GM23338 (cell line): ENCODE measurements at regions not wholly inside any gene's neighbourhood (a gene's known extent, or its start where the extent isn't known, plus 50 kb on each side); places are given as distances from the start of the nearest gene placed in this dataset.
A peak's percentile ranks its signal among the peaks of the same experiment; 100 is the strongest.

Experiments used
- ATAC-seq: fragments of 200-7000 bp; cut with Tn5 transposase; 3 replicates; pipeline ENCODE4 v1.9.1; 2020
- DNase-seq: peaks from one replicate; pipeline ENCODE4 v3.0.0-alpha.2; 2015; ENCODE audit warnings: low spot score
- H2AFZ ChIP-seq: fragments of 200-600 bp; sonication (generic); 2 replicates; pipeline ENCODE4 v1.8.0; 2016; ENCODE audit warnings: antibody characterized with exemption, mild to moderate bottlenecking, moderate library complexity
- H3F3A ChIP-seq: fragments of 200-600 bp; sonication (generic); replicated peaks from 2 replicates; pipeline ENCODE4 v1.8.0; 2017; ENCODE audit warnings: antibody characterized with exemption, mixed run types, low read depth
- H3K27ac ChIP-seq: fragments of 200-600 bp; sonication (generic); 2 replicates; pipeline ENCODE4 v1.6.1; 2016; ENCODE audit warnings: low read depth
- H3K27me3 ChIP-seq: fragments of 200-600 bp; sonication (generic); 2 replicates; pipeline ENCODE4 v1.8.0; 2016; ENCODE audit warnings: mild to moderate bottlenecking, mixed run types, moderate library complexity; ENCODE audit not compliant: insufficient read depth
- H3K36me3 ChIP-seq: fragments of 200-600 bp; sonication (generic); 2 replicates; pipeline ENCODE4 v1.8.0; 2016; ENCODE audit warnings: mild to moderate bottlenecking; ENCODE audit not compliant: insufficient read depth
- H3K4me1 ChIP-seq: fragments of 200-600 bp; sonication (generic); 2 replicates; pipeline ENCODE4 v1.8.0; 2016; ENCODE audit warnings: mild to moderate bottlenecking, moderate library complexity; ENCODE audit not compliant: insufficient read depth
- H3K4me2 ChIP-seq: fragments of 200-600 bp; sonication (generic); 2 replicates; pipeline ENCODE4 v1.7.1; 2017; ENCODE audit warnings: mixed run types
- H3K4me3 ChIP-seq: fragments of 200-600 bp; sonication (generic); 2 replicates; pipeline ENCODE4 v1.6.1; 2016; ENCODE audit warnings: mixed run types
- H3K79me2 ChIP-seq: fragments of 200-600 bp; sonication (generic); replicated peaks from 2 replicates; pipeline ENCODE4 v1.8.0; 2017; ENCODE audit warnings: mild to moderate bottlenecking; ENCODE audit not compliant: insufficient read depth
- H3K9me2 ChIP-seq: fragments of 200-600 bp; sonication (generic); 2 replicates; pipeline ENCODE4 v1.8.0; 2017; ENCODE audit not compliant: insufficient read depth
- H4K20me1 ChIP-seq: fragments of 200-600 bp; sonication (generic); replicated peaks from 2 replicates; pipeline ENCODE4 v1.8.0; 2017; ENCODE audit warnings: mild to moderate bottlenecking; ENCODE audit not compliant: insufficient read depth
- H3K27ac Mint-ChIP-seq: 2 replicates; pipeline ENCODE4 v1.8.0; 2020; ENCODE audit warnings: inconsistent platforms, mild to moderate bottlenecking, moderate library complexity, mixed read lengths
- H3K27me3 Mint-ChIP-seq: 3 replicates; pipeline ENCODE4 v1.8.0; 2022; ENCODE audit warnings: low read depth, mild to moderate bottlenecking, moderate library complexity, mixed read lengths, inconsistent platforms; ENCODE audit not compliant: insufficient read depth, poor library complexity
- H3K36me3 Mint-ChIP-seq: 3 replicates; pipeline ENCODE4 v1.8.0; 2021; ENCODE audit warnings: low read depth, mild to moderate bottlenecking, inconsistent platforms, moderate library complexity, mixed read lengths
- H3K4me1 Mint-ChIP-seq: 3 replicates; pipeline ENCODE4 v1.8.0; 2020; ENCODE audit warnings: mild to moderate bottlenecking, inconsistent platforms, mixed read lengths
- H3K4me3 Mint-ChIP-seq: 3 replicates; pipeline ENCODE4 v1.8.0; 2021; ENCODE audit warnings: moderate library complexity, mild to moderate bottlenecking, inconsistent platforms, mixed read lengths
- H3K9me3 Mint-ChIP-seq: 3 replicates; pipeline ENCODE4 v1.8.0; 2020; ENCODE audit warnings: moderate library complexity, mild to moderate bottlenecking, inconsistent platforms, mixed read lengths
- EZH2 ChIP-seq: fragments of 200-600 bp; sonication (generic); IDR thresholded peaks from one replicate; pipeline ENCODE4 v1.8.0; 2017; ENCODE audit warnings: antibody characterized with exemption, mild to moderate bottlenecking, low read depth; ENCODE audit not compliant: unreplicated experiment
- JUNB ChIP-seq: IDR thresholded peaks from one replicate; pipeline ENCODE4 v1.6.1; 2016; ENCODE audit warnings: antibody characterized with exemption; ENCODE audit not compliant: unreplicated experiment
- NANOG ChIP-seq: IDR thresholded peaks from 2 replicates; pipeline ENCODE4 v1.6.1; 2016; ENCODE audit warnings: antibody characterized with exemption, borderline replicate concordance
- POLR2AphosphoS5 ChIP-seq: IDR thresholded peaks from 2 replicates; pipeline ENCODE4 v1.6.1; 2016; ENCODE audit warnings: antibody characterized with exemption, low read depth
- REST ChIP-seq: IDR thresholded peaks from one replicate; pipeline ENCODE4 v1.6.1; 2018; ENCODE audit warnings: antibody characterized with exemption; ENCODE audit not compliant: unreplicated experiment
- STAT1 ChIP-seq: IDR thresholded peaks from one replicate; pipeline ENCODE4 v1.6.1; 2016; ENCODE audit warnings: antibody characterized with exemption; ENCODE audit not compliant: unreplicated experiment
- ZNF114 ChIP-seq: fragments of 250-450 bp; sonication (Bioruptor Pico); IDR thresholded peaks from 2 replicates; pipeline ENCODE4 v1.5.0; 2020; ENCODE audit warnings: mild to moderate bottlenecking, moderate library complexity
- TF ChIP-seq, protein P1 (sequence below): fragments of 250-450 bp; sonication (Bioruptor Pico); IDR thresholded peaks from 2 replicates; pipeline ENCODE4 v1.5.0; 2020; ENCODE audit warnings: mild to moderate bottlenecking, moderate library complexity

DNA sequence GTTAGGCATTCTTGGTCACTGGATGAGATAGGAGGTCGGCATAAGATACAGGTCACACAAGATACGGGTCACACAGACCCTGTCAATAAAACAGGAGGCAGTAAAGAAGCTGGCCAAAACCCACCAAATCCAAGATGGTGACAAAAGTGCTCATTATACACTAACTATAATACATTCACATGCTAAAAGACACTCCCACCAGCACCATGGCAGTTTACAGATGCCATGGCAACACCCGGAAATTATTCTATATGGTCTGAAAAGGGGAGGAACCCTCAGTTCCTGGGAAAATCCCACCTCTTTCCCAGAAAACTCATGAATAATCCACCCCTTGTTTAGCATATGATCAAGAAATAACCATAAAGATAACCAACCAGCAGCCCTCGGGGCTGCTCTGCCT lies 56.0 kb upstream of the PTPRM start (continued):
- TF ChIP-seq, protein P1, sequence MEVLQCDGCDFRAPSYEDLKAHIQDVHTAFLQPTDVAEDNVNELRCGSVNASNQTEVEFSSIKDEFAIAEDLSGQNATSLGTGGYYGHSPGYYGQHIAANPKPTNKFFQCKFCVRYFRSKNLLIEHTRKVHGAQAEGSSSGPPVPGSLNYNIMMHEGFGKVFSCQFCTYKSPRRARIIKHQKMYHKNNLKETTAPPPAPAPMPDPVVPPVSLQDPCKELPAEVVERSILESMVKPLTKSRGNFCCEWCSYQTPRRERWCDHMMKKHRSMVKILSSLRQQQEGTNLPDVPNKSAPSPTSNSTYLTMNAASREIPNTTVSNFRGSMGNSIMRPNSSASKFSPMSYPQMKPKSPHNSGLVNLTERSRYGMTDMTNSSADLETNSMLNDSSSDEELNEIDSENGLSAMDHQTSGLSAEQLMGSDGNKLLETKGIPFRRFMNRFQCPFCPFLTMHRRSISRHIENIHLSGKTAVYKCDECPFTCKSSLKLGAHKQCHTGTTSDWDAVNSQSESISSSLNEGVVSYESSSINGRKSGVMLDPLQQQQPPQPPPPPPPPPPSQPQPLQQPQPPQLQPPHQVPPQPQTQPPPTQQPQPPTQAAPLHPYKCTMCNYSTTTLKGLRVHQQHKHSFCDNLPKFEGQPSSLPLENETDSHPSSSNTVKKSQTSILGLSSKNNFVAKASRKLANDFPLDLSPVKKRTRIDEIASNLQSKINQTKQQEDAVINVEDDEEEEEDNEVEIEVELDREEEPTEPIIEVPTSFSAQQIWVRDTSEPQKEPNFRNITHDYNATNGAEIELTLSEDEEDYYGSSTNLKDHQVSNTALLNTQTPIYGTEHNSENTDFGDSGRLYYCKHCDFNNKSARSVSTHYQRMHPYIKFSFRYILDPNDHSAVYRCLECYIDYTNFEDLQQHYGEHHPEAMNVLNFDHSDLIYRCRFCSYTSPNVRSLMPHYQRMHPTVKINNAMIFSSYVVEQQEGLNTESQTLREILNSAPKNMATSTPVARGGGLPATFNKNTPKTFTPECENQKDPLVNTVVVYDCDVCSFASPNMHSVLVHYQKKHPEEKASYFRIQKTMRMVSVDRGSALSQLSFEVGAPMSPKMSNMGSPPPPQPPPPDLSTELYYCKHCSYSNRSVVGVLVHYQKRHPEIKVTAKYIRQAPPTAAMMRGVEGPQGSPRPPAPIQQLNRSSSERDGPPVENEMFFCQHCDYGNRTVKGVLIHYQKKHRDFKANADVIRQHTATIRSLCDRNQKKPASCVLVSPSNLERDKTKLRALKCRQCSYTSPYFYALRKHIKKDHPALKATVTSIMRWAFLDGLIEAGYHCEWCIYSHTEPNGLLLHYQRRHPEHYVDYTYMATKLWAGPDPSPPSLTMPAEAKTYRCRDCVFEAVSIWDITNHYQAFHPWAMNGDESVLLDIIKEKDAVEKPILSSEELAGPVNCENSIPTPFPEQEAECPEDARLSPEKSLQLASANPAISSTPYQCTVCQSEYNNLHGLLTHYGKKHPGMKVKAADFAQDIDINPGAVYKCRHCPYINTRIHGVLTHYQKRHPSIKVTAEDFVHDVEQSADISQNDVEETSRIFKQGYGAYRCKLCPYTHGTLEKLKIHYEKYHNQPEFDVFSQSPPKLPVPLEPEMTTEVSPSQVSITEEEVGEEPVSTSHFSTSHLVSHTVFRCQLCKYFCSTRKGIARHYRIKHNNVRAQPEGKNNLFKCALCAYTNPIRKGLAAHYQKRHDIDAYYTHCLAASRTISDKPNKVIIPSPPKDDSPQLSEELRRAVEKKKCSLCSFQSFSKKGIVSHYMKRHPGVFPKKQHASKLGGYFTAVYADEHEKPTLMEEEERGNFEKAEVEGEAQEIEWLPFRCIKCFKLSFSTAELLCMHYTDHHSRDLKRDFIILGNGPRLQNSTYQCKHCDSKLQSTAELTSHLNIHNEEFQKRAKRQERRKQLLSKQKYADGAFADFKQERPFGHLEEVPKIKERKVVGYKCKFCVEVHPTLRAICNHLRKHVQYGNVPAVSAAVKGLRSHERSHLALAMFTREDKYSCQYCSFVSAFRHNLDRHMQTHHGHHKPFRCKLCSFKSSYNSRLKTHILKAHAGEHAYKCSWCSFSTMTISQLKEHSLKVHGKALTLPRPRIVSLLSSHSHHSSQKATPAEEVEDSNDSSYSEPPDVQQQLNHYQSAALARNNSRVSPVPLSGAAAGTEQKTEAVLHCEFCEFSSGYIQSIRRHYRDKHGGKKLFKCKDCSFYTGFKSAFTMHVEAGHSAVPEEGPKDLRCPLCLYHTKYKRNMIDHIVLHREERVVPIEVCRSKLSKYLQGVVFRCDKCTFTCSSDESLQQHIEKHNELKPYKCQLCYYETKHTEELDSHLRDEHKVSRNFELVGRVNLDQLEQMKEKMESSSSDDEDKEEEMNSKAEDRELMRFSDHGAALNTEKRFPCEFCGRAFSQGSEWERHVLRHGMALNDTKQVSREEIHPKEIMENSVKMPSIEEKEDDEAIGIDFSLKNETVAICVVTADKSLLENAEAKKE (CRISPR knock-in tag): no peak

- no peak overlapping the region for H3K4me3 Mint-ChIP-seq
- Histone ChIP-seq H3K4me3 (no peak overlapping the region), H3K79me2 (no peaks in the 10 kb centered on the region), H2AFZ (peak overlapping the region; percentile 12; the same call in 1 of the 2 replicates), H3K4me2 (peak overlapping the region; percentile 4; the same call in 1 of the 2 replicates), H3K36me3 (no peaks in the 10 kb centered on the region), H3K9me2 (peaks cover 26% of the 10 kb centered on the region), H4K20me1 (no peaks in the 10 kb centered on the region), H3K4me1 (peaks cover 31% of the 10 kb centered on the region), H3K27me3 (no peaks in the 10 kb centered on the region), H3F3A (no peaks in the 10 kb centered on the region), H3K27ac (no peak overlapping the region)
- no peaks in the 10 kb centered on the region for H3K27me3 Mint-ChIP-seq
- DNase-seq (no peak), ATAC-seq (no peak)
- peaks cover 27% of the 10 kb centered on the region for H3K4me1 Mint-ChIP-seq
- H3K27ac Mint-ChIP-seq: no peak overlapping the region
- no peaks in the 10 kb centered on the region for H3K36me3 Mint-ChIP-seq
- TF ChIP-seq NANOG: no peak
- no peak for TF ChIP-seq STAT1
- TF ChIP-seq ZNF114 (CRISPR knock-in tag): no peak
- no peak for TF ChIP-seq POLR2AphosphoS5
- no peak for TF ChIP-seq EZH2
- TF ChIP-seq REST: no peak
- no peak for TF ChIP-seq JUNB
- H3K9me3 Mint-ChIP-seq: 0 out of 3 replicates have a peak, but pooled peaks cover 3% of the 10 kb centered on the region
Observed at GRCh38 chr18:7512348-7512747, 54.8 kb upstream of the PTPRM start.
